Choroid plexus epithelial cell (primary cell): ENCODE measurements at regions not wholly inside any gene's neighbourhood (a gene's known extent, or its start where the extent isn't known, plus 50 kb on each side); places are given as distances from the start of the nearest gene placed in this dataset.

ENCODE experiments used
- DNase-seq: peaks from one replicate; pipeline ENCODE4 v3.0.0-alpha.2; 2010; ENCODE audit warnings: low read depth
- H3K4me3 ChIP-seq: 2 replicates; pipeline ENCODE4 v1.5.1; 2011; ENCODE audit warnings: low read depth, mild to moderate bottlenecking, control low read depth, low read length, moderate library complexity
- TF ChIP-seq, protein P1 (sequence below): conservative IDR thresholded peaks from 2 replicates; pipeline ENCODE4 v1.5.1; 2011; ENCODE audit warnings: low read depth, mild to moderate bottlenecking, control low read depth, inconsistent platforms, low read length, moderate library complexity

DNA sequence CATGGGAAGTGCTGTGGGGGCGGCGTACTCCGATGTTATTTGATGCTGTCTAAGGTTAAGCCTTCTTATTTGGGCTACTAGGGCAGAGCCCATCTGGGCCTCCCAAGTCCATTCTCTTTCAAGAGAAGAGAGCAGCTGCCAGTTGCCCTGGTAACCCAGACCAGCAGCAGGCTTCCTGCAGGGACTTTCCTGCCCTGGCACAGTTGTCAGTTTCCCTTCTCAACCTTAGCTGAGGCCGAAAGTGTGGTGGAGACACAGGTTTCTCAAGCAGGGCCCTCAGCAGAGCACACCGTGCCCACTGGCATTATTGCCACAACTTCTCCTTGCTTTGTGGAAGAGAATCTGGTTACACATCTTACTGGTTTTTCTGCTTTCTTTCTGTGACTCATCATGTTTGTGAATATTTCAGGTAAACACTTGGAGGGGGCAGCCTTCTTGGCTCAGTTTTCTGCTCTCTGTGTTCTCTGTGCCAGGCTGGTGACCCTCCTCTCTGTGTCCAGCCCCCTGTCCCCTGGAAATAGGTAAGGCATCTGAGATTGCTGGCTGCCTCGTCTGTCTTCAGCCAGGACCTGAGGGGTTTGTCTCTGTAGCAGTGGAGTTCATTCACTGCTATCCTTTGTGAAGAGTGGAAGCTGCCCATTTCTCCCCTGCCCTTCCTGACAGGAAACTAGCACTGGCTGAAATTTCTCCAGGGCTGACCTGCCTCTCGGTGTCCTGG, 111.0 kb downstream of the B3GNT2 start:
- TF ChIP-seq, protein P1, sequence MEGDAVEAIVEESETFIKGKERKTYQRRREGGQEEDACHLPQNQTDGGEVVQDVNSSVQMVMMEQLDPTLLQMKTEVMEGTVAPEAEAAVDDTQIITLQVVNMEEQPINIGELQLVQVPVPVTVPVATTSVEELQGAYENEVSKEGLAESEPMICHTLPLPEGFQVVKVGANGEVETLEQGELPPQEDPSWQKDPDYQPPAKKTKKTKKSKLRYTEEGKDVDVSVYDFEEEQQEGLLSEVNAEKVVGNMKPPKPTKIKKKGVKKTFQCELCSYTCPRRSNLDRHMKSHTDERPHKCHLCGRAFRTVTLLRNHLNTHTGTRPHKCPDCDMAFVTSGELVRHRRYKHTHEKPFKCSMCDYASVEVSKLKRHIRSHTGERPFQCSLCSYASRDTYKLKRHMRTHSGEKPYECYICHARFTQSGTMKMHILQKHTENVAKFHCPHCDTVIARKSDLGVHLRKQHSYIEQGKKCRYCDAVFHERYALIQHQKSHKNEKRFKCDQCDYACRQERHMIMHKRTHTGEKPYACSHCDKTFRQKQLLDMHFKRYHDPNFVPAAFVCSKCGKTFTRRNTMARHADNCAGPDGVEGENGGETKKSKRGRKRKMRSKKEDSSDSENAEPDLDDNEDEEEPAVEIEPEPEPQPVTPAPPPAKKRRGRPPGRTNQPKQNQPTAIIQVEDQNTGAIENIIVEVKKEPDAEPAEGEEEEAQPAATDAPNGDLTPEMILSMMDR, result no peak
- DNase-seq, result peak; percentile 58

DNA sequence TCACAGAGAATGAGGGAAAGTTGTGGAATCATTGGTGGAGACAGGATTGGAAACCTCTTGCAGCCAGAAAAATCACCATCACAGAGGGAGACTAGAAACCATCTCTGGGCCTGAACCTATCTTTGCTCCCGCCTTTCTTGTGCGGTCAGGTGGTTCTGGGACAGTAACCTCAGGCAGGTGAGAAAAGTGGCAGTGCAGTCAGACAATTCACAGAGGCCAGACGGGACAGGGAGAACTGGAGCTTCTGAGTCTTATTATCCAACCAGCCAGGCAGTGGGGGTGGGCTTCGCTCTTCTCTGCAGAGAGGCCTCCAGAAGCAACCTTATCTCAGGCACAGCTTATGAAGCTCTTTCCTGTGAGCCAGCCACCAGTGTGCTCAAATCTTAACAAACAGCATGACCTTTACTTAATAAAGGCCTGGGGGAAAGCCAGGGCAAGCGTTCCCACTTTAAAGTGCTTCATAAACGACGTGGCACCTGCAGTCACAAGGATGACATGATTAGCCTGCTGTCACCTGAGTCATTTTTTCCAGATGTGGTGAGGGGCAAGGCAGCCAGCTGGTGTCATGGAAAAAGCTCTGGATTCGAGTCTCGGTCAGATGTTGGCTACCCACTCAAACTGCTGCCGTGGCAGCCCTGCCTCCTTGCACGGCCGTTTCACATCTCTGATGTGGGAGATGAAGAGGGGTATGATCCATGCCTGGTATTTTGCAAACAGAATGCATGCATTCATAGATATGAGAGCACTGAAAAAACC, 109.7 kb downstream of the B3GNT2 start:
- no peak for DNase-seq
- TF ChIP-seq, protein P1, result no peak
- no peak overlapping the region for H3K4me3 ChIP-seq

More for the DNA sequence above, 111.0 kb downstream of the B3GNT2 start:
- no peak overlapping the region for H3K4me3 ChIP-seq

DNA sequence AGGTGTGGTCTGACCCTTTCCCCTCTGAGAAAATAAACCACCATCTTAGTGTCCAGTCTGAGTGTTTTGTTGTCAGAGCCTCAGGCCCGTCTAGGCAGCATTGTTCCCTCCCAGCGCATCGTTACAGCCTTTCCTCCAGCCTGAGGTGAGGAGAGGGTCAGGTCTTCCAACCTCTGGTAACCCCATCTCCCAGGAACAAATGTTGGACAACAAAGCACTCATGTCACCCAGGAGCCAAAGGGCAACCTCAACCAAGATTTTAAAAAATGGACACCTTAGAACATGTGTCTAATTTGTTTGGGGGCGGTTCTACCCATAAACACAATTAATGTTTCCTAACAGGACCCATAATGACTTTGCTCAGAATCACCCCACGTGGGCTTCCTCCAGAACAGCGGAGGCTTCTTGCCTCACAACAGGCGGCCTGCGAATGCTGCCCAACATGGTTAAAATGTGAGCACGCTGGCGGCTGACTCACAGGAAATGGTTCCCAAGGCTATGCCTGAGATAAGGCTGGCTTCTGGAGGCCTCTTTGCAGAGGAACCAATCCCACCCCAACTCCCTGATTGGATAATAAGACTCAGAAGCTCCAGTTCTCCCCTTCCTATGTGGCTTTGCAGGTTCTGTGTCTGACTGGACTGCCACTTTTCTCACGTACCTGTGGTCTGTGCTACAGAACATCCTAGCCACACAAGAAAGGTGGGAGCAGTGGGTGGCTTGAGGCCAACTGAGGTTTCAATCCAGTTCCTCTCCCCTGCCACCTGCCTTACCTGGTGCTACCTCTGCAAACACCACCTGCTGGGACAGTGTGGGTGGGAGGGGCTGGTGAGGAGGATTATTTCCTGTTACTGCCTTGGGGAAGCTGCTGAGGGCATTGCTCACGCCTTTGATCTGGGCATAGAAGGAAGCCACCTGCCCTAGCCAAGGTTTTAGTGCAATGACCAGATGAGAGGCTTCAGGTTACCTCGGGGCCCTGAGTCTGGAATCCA, 108.8 kb downstream of the B3GNT2 start:
- TF ChIP-seq, protein P1, result no peak
- no peak overlapping the region for H3K4me3 ChIP-seq
- peak; percentile 98 for DNase-seq

DNA sequence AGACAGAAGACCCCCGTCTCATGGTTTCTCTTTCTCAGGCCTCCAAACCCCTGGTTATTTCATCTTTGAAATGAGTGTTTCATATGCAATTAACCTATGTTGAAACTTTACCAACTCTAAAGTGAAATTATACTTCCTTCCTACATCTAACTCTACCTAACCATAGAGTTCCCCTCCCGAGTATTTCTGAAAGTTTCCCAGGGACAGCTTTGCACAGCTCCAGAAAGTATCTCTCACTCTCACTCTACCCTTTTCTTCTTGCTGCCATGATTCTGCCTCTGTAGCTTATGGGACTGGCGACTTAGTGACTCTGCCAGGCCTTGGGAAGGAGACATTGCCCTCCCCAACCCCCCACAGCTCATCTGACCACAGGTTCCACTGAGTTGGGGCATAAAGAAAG, 107.9 kb downstream of the B3GNT2 start:
- TF ChIP-seq, protein P1, result no peak
- no peak for DNase-seq
- H3K4me3 ChIP-seq, result no peak overlapping the region

DNA sequence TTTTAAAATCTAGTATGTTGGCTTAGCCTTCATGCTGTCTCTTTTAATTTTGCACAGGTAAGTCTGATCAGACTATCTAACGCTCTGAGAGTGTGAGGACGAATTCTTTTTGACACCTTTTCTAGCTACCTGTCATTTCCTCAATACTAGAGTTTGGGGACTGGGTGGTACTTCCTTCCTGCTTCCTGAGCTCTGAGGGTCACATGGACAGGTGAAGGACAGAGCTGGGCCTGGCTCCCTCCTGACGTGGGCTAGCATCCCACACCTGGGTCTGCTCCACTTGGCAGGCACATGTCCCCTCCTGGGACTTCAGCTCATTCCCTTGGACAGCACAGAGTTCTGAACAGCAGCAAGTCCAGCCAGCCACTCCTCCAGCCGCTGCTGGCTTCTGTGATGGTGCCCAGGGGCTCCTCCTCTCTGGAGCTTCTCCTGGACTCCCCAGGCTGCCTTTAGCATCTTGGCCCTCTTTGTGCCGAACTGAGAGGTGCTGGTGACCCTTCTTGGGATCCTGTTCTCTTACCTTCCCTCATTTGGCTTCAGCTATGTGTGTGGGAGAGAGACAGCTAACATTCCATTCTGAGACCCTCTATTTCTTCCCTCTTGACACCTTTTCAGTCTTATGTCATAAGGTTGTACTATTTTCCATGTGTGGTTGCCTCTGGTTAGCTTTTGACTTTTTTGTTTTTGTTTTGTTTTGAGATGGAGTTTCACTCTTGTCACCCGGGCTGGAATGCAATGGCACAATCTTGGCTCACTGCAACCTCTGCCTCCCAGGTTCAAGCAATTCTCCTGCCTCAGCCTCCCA, 106.9 kb downstream of the B3GNT2 start:
- no peak overlapping the region for H3K4me3 ChIP-seq
- TF ChIP-seq, protein P1, result no peak
- no peak for DNase-seq

DNA sequence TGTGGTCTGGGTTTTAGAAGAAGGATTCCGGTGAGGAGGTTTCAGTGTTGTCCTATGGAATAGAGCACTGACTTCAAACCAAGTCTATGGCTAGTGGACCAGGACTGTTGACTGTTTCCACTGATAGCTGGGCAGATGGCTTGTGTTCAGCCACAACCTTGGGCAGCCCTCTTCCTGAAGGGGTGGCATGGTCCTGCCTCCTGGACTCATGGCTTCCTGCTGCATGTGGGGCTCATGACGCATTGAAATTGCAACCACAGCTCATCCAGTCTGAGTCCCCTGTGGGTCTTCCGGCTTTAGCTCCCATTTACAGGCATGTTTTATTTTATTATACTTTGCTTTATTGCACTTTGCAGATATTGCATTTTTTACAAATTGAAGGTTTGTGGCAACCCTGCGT, 105.0 kb downstream of the B3GNT2 start:
- TF ChIP-seq, protein P1, result no peak
- H3K4me3 ChIP-seq, result no peak overlapping the region
- DNase-seq, result no peak
